GM12865 (cell line): ENCODE measurements at regions not wholly inside any gene's neighbourhood (a gene's known extent, or its start where the extent isn't known, plus 50 kb on each side); places are given as distances from the start of the nearest gene placed in this dataset.

Experiments used
- DNase-seq: peaks from one replicate; pipeline ENCODE4 v3.0.0; 2010; ENCODE audit warnings: low read depth
- H3K4me3 ChIP-seq: 2 replicates; pipeline ENCODE4 v1.5.1; 2011; ENCODE audit warnings: mild to moderate bottlenecking, low read depth, low read length, control low read depth
- TF ChIP-seq, protein P1 (sequence below): IDR thresholded peaks from 2 replicates; pipeline ENCODE4 v1.5.1; 2011; ENCODE audit warnings: low read length, control low read depth, low read depth, inconsistent platforms; ENCODE audit not compliant: insufficient read depth; ENCODE audit errors: missing control alignments

DNA sequence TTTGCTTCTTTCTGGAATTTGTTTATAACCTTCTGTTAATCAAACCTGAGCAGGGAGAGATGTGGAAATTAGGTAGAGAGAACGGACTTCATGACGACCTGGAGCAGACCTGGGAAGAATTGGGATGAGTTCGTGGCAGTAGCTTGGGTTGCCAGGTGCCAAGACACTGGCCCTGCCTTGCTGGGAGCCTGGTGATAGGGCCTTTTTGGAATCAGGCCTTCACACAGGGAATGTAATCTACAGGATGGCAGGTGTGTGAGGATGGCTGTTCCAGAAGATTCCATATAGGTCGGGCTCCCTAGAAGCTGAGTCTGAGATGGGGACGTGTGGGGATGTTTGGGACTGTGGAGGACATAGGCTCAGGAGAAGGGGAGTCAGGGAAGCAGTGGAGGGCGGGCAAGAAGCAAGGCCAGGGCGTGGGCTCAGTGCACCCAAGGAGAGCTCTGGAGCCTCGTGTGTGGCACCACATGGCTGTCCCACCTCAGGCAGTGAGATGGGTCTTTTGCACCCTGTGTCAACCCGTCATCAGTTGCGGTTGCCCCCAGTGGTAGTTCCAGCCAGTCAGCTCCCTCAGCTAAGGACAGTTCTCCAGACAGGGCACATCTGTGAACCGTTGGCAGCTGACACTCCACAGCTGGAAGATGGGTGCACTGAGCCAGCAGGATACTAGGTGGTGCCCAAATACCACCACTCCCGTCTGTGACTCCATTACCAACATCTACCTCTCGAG is 395.9 kb downstream of the MATN1 start:
- TF ChIP-seq, protein P1, sequence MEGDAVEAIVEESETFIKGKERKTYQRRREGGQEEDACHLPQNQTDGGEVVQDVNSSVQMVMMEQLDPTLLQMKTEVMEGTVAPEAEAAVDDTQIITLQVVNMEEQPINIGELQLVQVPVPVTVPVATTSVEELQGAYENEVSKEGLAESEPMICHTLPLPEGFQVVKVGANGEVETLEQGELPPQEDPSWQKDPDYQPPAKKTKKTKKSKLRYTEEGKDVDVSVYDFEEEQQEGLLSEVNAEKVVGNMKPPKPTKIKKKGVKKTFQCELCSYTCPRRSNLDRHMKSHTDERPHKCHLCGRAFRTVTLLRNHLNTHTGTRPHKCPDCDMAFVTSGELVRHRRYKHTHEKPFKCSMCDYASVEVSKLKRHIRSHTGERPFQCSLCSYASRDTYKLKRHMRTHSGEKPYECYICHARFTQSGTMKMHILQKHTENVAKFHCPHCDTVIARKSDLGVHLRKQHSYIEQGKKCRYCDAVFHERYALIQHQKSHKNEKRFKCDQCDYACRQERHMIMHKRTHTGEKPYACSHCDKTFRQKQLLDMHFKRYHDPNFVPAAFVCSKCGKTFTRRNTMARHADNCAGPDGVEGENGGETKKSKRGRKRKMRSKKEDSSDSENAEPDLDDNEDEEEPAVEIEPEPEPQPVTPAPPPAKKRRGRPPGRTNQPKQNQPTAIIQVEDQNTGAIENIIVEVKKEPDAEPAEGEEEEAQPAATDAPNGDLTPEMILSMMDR = no peak
- H3K4me3 ChIP-seq = no peak overlapping the region
- DNase-seq = no peak

DNA sequence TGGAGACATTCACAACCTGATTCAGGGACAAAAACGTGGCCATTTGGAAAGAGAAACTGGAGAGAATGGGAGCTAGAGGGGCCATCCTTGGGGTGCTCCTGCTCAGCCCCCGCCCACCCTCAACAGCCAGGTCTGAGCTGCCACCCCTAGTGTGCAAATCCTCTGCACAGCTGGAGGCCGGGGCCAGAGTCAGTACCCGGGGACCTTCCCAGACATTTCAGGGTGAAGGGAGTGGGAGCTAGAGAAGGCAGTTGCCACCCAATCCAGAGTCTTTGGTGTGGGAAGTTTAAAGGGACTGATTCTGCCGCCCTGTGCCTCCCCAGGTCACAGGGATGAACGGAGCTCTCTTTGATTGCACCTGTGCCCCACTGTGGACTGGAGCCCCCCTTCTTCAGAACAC is 397.4 kb downstream of the MATN1 start:
- no peak overlapping the region for H3K4me3 ChIP-seq
- TF ChIP-seq, protein P1 = no peak
- DNase-seq = no peak

DNA sequence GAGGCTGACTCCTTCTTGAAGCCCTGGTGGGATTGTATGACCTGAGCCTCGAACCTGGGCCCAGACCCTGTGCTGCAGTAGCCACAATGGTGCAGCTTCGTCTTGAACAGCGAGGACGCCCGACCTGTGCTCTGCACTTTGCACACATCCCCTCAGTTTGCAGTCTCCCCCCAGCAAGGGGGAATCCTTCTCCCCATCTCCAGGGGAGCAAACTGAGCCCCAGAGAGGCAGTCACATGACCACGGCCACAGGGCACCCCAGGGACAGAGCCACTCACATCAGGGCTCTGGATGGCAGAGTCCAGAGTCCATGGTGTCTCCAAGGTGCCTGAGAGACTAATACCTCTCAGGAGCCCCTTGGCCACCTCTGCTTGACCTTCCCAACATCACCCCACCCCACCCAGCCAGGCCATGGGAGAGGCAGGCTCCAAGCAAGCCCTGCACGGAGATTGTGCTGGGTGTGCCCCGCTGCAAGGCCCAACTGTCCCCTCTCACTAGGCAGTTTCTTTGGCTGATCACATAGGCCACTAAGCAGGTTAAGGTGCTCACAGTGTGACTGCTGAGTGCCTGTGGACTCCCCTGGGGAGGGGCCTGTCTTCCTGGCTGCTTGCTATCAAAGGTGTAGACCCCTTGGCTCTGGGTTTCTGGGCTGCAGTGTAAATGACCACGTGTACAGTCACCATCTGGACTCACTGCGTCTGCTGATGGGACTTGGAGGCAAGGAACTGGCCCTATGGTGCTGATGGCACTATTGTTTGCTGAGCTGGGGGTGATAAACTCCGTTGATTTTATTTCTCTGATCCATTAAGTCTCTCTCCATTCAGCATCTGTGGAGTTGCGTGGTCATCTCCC is 398.1 kb downstream of the MATN1 start:
- no peak overlapping the region for H3K4me3 ChIP-seq
- no peak for DNase-seq
- TF ChIP-seq, protein P1 = no peak

DNA sequence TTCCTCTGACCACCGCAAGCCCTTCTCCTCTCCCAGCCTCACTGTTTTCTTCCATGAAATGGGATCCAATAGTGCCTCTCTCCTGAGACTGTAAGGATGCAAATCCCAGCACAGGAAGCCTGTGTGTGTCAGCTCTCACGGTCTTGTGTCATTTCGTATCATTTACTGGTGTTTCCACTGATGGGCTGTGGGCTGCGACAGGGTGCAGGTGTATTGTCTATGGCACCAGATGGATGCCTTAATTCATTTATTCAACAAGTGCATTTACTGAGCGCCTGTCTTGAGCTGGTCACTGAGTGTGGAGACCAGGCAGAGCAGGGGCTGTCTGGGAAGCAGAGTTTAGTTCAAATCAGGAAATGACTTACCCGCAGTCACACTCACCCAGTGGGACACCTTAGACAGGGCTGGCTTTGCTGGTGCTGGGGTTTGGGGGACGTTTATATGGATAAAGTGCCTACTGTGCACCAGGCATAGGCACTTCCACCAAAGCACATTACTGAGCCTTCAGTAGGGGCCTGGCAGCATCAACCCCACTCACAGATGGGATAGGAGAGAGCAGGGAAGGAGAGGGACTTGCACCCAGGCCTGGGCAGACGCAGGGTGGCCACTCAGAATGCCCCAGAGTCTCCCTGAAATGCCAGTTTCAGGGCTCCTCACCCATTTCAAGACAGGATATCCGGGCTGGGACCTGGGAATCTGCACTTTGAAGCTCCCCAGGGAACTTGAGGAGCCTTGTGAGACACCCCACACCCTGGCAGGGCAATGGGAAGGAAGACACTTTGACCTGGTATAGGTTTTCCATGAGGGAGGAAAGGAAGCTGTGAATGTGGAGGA is 398.9 kb downstream of the MATN1 start:
- no peak overlapping the region for H3K4me3 ChIP-seq
- no peak for DNase-seq
- TF ChIP-seq, protein P1 = no peak

DNA sequence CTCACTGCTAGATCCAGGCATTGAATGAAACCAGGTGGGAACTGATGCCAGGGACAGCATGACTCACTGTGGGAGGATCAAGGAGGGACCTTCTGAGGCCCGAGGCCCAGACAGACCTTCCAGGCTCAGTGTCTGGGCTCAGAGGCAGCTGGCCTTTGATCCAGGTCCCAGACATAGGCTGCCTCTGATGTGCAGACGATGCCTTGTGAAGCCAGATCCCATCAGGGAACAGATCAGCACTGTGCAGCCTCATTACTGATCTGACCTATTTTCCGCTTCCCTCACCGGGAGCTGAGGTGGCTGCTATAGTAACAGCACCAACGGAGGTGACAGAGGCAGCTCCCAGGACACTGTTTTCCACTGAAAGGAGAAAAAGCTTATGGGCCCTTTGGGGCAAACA is 399.5 kb downstream of the MATN1 start:
- no peak overlapping the region for H3K4me3 ChIP-seq
- TF ChIP-seq, protein P1 = no peak
- DNase-seq = no peak

DNA sequence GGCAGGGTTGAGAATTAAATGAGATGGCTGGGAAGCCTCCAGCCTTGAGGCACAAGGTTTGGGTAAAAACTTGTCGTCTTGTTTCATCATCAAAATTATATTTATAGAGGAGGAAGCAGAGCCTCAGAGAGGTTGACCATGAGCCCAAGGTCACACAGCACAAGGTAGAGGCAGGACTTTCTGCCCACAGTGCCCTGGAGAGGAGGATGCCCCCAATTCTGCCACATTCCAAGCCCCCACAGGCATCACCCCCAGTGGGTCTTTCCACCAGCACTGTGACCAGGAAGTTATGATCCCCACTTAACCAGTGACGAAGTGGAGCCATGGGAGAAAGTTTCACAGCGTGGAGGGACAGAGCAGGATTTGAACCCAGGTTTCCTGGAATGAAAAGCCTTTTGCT is 400.0 kb downstream of the MATN1 start:
- TF ChIP-seq, protein P1 = no peak
- no peak overlapping the region for H3K4me3 ChIP-seq
- DNase-seq = no peak
